Osteoblast (primary cell): ENCODE measurements at regions not wholly inside any gene's neighbourhood (a gene's known extent, or its start where the extent isn't known, plus 50 kb on each side); places are given as distances from the start of the nearest gene placed in this dataset.

ENCODE experiments used
- DNase-seq: peaks from one replicate; pipeline ENCODE4 v3.0.0; 2011; ENCODE audit warnings: low spot score, mixed read lengths; ENCODE audit not compliant: insufficient read length; ENCODE audit errors: missing footprints
- H2AFZ ChIP-seq: 2 replicates; pipeline ENCODE4 v1.6.0; 2011; ENCODE audit warnings: mild to moderate bottlenecking, low read length
- H3K27ac ChIP-seq: 2 replicates; pipeline ENCODE4 v1.5.1; 2011; ENCODE audit warnings: mild to moderate bottlenecking, low read depth, low read length, moderate library complexity
- H3K27me3 ChIP-seq: 2 replicates; pipeline ENCODE4 v1.6.0; 2012; ENCODE audit warnings: mild to moderate bottlenecking, control low read depth, inconsistent platforms, low read length, moderate library complexity; ENCODE audit not compliant: insufficient read depth
- H3K36me3 ChIP-seq: 2 replicates; pipeline ENCODE4 v1.5.1; 2011; ENCODE audit warnings: mild to moderate bottlenecking, low read length, control low read depth, moderate library complexity; ENCODE audit not compliant: insufficient read depth
- H3K4me1 ChIP-seq: 2 replicates; pipeline ENCODE4 v1.5.1; 2011; ENCODE audit warnings: mild to moderate bottlenecking, low read length, control low read depth, moderate library complexity; ENCODE audit not compliant: insufficient read depth
- H3K4me2 ChIP-seq: 2 replicates; pipeline ENCODE4 v1.6.0; 2011; ENCODE audit warnings: mild to moderate bottlenecking, low read length; ENCODE audit not compliant: insufficient read depth
- H3K4me3 ChIP-seq: fragments of 200-600 bp; sonication (generic); 3 replicates; pipeline ENCODE4 v1.5.1; 2012; ENCODE audit warnings: mild to moderate bottlenecking, low read length, inconsistent platforms; ENCODE audit not compliant: insufficient read depth
- H3K79me2 ChIP-seq: 2 replicates; pipeline ENCODE4 v1.6.0; 2012; ENCODE audit warnings: mild to moderate bottlenecking, low read length, control low read depth, inconsistent platforms; ENCODE audit not compliant: insufficient read depth
- H3K9me3 ChIP-seq: 2 replicates; pipeline ENCODE4 v1.5.1; 2011; ENCODE audit warnings: low read depth, low read length, control low read depth
- H4K20me1 ChIP-seq: 2 replicates; pipeline ENCODE4 v1.6.0; 2012; ENCODE audit warnings: mild to moderate bottlenecking, low read length, control low read depth; ENCODE audit not compliant: insufficient read depth
- CTCF ChIP-seq: IDR thresholded peaks from 2 replicates; pipeline ENCODE4 v1.5.1; 2011; ENCODE audit warnings: mild to moderate bottlenecking, low read depth, low read length, moderate library complexity; ENCODE audit errors: extremely low read depth

GRCh38 chr13:75968103-75968838, 332.1 kb downstream of the LMO7 start:
- Histone ChIP-seq H3K79me2 (no peaks in the 10 kb centered on the region), H4K20me1 (no peaks in the 10 kb centered on the region), H2AFZ (no peak overlapping the region), H3K27ac (no peak overlapping the region), H3K27me3 (no peaks in the 10 kb centered on the region), H3K9me3 (no peaks in the 10 kb centered on the region), H3K4me3 (no peak overlapping the region), H3K4me2 (no peak overlapping the region), H3K36me3 (no peaks in the 10 kb centered on the region), H3K4me1 (no peaks in the 10 kb centered on the region)
- DNase-seq = peak; percentile 62
- no peak for TF ChIP-seq CTCF

- Histone ChIP-seq H3K27ac (no peak overlapping the region), H3K79me2 (no peaks in the 10 kb centered on the region), H3K4me2 (no peak overlapping the region), H3K36me3 (no peaks in the 10 kb centered on the region), H3K27me3 (no peaks in the 10 kb centered on the region), H3K9me3 (no peaks in the 10 kb centered on the region), H4K20me1 (no peaks in the 10 kb centered on the region), H3K4me3 (no peak overlapping the region), H2AFZ (no peak overlapping the region), H3K4me1 (no peaks in the 10 kb centered on the region)
- DNase-seq = no peak
- TF ChIP-seq CTCF = no peak
Observed at GRCh38 chr13:75963302-75963701, 327.2 kb downstream of the LMO7 start.

GRCh38 chr13:75961911-75962310, 325.8 kb downstream of the LMO7 start:
- TF ChIP-seq CTCF = no peak
- no peak overlapping the region for H3K4me3 ChIP-seq
- no peak for DNase-seq

GRCh38 chr13:75960538-75960994, 324.4 kb downstream of the LMO7 start:
- Histone ChIP-seq H3K79me2 (no peaks in the 10 kb centered on the region), H2AFZ (no peak overlapping the region), H3K36me3 (no peaks in the 10 kb centered on the region), H3K4me1 (no peaks in the 10 kb centered on the region), H3K4me3 (no peak overlapping the region), H3K27ac (no peak overlapping the region), H3K9me3 (no peaks in the 10 kb centered on the region), H3K4me2 (no peak overlapping the region), H3K27me3 (no peaks in the 10 kb centered on the region), H4K20me1 (no peaks in the 10 kb centered on the region)
- no peak for TF ChIP-seq CTCF
- DNase-seq = no peak

More at GRCh38 chr13:75961911-75962310, 325.8 kb downstream of the LMO7 start:
- no peaks in the 10 kb centered on the region for H4K20me1 ChIP-seq
- H3K27me3 ChIP-seq = no peaks in the 10 kb centered on the region
- no peaks in the 10 kb centered on the region for H3K4me1 ChIP-seq
- no peaks in the 10 kb centered on the region for H3K79me2 ChIP-seq
- no peak overlapping the region for H3K4me2 ChIP-seq
- H3K36me3 ChIP-seq = no peaks in the 10 kb centered on the region
- no peaks in the 10 kb centered on the region for H3K9me3 ChIP-seq
- no peak overlapping the region for H2AFZ ChIP-seq
- H3K27ac ChIP-seq = no peak overlapping the region
